ENCODE measurements at regions not wholly inside any gene's neighbourhood (a gene's known extent, or its start where the extent isn't known, plus 50 kb on each side); places are given as distances from the start of the nearest gene placed in this dataset.

DNA sequence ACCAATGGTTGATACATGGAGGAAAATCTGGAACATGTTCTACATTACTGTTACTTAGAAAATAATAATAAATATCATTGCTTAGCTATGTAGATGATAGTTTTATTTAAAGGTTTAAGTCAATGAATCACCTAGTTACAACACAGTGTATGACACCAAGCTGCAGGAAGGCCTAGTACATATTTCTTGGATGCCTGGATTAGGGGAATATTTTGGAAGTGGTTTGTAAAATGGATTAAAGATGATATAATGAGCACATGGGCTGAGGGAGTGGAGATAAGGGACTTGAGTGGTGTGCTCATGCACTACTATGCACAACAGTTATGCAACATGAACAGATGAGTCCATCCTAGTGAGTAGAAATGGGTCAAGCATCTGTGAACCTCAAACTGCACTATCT is 1358.0 kb downstream of the CDY2B start:
- TF ChIP-seq, protein P1, sequence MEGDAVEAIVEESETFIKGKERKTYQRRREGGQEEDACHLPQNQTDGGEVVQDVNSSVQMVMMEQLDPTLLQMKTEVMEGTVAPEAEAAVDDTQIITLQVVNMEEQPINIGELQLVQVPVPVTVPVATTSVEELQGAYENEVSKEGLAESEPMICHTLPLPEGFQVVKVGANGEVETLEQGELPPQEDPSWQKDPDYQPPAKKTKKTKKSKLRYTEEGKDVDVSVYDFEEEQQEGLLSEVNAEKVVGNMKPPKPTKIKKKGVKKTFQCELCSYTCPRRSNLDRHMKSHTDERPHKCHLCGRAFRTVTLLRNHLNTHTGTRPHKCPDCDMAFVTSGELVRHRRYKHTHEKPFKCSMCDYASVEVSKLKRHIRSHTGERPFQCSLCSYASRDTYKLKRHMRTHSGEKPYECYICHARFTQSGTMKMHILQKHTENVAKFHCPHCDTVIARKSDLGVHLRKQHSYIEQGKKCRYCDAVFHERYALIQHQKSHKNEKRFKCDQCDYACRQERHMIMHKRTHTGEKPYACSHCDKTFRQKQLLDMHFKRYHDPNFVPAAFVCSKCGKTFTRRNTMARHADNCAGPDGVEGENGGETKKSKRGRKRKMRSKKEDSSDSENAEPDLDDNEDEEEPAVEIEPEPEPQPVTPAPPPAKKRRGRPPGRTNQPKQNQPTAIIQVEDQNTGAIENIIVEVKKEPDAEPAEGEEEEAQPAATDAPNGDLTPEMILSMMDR (IDR thresholded peaks at IDR 0.05): no peak
- TF ChIP-seq EZH2 (IDR thresholded peaks at IDR 0.05; ENCODE audit: borderline replicate concordance, insufficient read depth, low read depth, low read length, poor library complexity, severe bottlenecking): no peak
